HEK293 (cell line): ENCODE measurements at regions not wholly inside any gene's neighbourhood (a gene's known extent, or its start where the extent isn't known, plus 50 kb on each side); places are given as distances from the start of the nearest gene placed in this dataset.

Experiments
- BCL11A ChIP-seq: fragments of 450-650 bp; formaldehyde crosslinking; IDR thresholded peaks from 2 replicates; pipeline ENCODE4 v1.5.1; 2016; ENCODE audit warnings: low read depth, missing biosample characterization, missing genetic modification characterization
- OSR2 ChIP-seq: fragments of 450-650 bp; formaldehyde crosslinking; IDR thresholded peaks from 2 replicates; pipeline ENCODE4 v1.5.1; 2016; ENCODE audit warnings: missing biosample characterization, missing genetic modification characterization
- PBX3 ChIP-seq: sonication (generic); formaldehyde crosslinking; IDR thresholded peaks from 2 replicates; pipeline ENCODE4 v1.8.1; 2022; ENCODE audit warnings: mild to moderate bottlenecking, moderate library complexity, missing genetic modification reagents
- ZNF133 ChIP-seq: fragments of 450-650 bp; formaldehyde crosslinking; IDR thresholded peaks from 2 replicates; pipeline ENCODE4 v1.5.1; 2016; ENCODE audit warnings: missing biosample characterization, missing genetic modification characterization
- ZNF423 ChIP-seq: fragments of 450-650 bp; formaldehyde crosslinking; IDR thresholded peaks from 2 replicates; pipeline ENCODE4 v1.5.1; 2016; ENCODE audit warnings: missing biosample characterization, missing genetic modification characterization
- ZNF596 ChIP-seq: fragments of 450-650 bp; IDR thresholded peaks from 2 replicates; pipeline ENCODE4 v1.5.0; 2018; ENCODE audit warnings: missing biosample characterization, mild to moderate bottlenecking, missing genetic modification characterization, moderate library complexity
- ZNF670 ChIP-seq: fragments of 450-650 bp; formaldehyde crosslinking; IDR thresholded peaks from 2 replicates; pipeline ENCODE4 v1.5.1; 2016; ENCODE audit warnings: missing biosample characterization, missing genetic modification characterization, low read depth
- ZNF777 ChIP-seq: fragments of 450-650 bp; formaldehyde crosslinking; IDR thresholded peaks from 2 replicates; pipeline ENCODE4 v1.5.1; 2017; ENCODE audit warnings: missing biosample characterization, missing genetic modification characterization, borderline replicate concordance
- ZNF837 ChIP-seq: fragments of 450-650 bp; formaldehyde crosslinking; IDR thresholded peaks from 2 replicates; pipeline ENCODE4 v1.5.1; 2016; ENCODE audit warnings: missing biosample characterization, missing genetic modification characterization
- TF ChIP-seq, protein P1 (sequence below): fragments of 450-650 bp; formaldehyde crosslinking; IDR thresholded peaks from 2 replicates; pipeline ENCODE4 v1.5.1; 2016; ENCODE audit warnings: missing biosample characterization, missing genetic modification characterization

- TF ChIP-seq ZNF837 (tag by site-specific recombination) (no peak), ZNF596 (no peak), PBX3 (no peak), BCL11A (tag by site-specific recombination) (no peak), ZNF777 (no peak), ZNF133 (tag by site-specific recombination) (no peak), ZNF423 (tag by site-specific recombination) (no peak), OSR2 (tag by site-specific recombination) (no peak), ZNF670 (tag by site-specific recombination) (no peak)
- TF ChIP-seq, protein P1, sequence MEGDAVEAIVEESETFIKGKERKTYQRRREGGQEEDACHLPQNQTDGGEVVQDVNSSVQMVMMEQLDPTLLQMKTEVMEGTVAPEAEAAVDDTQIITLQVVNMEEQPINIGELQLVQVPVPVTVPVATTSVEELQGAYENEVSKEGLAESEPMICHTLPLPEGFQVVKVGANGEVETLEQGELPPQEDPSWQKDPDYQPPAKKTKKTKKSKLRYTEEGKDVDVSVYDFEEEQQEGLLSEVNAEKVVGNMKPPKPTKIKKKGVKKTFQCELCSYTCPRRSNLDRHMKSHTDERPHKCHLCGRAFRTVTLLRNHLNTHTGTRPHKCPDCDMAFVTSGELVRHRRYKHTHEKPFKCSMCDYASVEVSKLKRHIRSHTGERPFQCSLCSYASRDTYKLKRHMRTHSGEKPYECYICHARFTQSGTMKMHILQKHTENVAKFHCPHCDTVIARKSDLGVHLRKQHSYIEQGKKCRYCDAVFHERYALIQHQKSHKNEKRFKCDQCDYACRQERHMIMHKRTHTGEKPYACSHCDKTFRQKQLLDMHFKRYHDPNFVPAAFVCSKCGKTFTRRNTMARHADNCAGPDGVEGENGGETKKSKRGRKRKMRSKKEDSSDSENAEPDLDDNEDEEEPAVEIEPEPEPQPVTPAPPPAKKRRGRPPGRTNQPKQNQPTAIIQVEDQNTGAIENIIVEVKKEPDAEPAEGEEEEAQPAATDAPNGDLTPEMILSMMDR (tag by site-specific recombination): no peak
These were observed 70.9 kb upstream of the ARHGEF7 start for GRCh38 chr13:111044087-111044830.
